ENCODE measurements at regions not wholly inside any gene's neighbourhood (a gene's known extent, or its start where the extent isn't known, plus 50 kb on each side); places are given as distances from the start of the nearest gene placed in this dataset.

DNA sequence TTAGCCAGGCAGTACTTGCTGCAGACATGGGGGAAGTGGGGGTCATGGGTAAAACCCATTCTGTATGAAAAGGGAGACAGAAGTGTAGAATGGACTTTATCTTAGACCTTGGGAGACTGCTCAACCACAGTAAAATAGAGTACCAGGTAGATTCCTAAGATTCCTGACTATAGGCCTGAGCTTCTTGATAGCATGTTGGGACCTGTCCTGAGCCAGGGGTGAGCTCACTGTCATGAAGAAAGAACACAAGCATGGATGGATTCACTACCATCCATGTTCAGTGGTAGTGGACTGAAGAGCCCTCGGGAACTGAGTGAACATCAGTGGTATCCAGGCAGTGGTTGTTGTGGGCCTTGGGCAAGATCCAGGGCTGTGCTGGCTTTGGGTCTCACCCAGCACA lies 1003.8 kb downstream of the TMTC2 start:
- no peak for DNase-seq (ENCODE audit: low read depth)
- TF ChIP-seq, protein P1, sequence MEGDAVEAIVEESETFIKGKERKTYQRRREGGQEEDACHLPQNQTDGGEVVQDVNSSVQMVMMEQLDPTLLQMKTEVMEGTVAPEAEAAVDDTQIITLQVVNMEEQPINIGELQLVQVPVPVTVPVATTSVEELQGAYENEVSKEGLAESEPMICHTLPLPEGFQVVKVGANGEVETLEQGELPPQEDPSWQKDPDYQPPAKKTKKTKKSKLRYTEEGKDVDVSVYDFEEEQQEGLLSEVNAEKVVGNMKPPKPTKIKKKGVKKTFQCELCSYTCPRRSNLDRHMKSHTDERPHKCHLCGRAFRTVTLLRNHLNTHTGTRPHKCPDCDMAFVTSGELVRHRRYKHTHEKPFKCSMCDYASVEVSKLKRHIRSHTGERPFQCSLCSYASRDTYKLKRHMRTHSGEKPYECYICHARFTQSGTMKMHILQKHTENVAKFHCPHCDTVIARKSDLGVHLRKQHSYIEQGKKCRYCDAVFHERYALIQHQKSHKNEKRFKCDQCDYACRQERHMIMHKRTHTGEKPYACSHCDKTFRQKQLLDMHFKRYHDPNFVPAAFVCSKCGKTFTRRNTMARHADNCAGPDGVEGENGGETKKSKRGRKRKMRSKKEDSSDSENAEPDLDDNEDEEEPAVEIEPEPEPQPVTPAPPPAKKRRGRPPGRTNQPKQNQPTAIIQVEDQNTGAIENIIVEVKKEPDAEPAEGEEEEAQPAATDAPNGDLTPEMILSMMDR (conservative IDR thresholded peaks at IDR 0.05; ENCODE audit: low read depth, low read length) = no peak
- H3K4me3 ChIP-seq (ENCODE audit: low read depth, low read length) = no peak overlapping the region

DNA sequence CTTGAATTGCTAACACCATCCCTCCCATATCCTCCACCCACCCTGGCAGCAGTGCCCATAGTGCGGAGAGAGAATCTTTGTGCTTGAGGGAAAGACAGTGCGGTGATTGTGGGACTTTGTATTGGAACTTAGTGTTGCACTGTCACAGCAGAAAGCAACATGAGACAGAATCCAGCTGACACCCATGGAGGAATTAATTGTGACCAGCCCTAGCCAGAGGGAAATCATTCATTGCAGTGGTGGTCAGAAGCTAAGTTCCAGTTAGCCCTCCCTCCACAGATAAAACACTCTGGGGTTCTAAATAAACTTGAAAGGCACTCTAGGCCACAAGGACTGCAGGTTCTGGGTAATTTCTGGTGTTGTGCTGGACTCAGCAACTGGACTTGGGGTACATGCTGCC lies 1002.6 kb downstream of the TMTC2 start:
- no peak for DNase-seq (ENCODE audit: low read depth)
- TF ChIP-seq, protein P1 (conservative IDR thresholded peaks at IDR 0.05; ENCODE audit: low read depth, low read length) = no peak
- no peak overlapping the region for H3K4me3 ChIP-seq (ENCODE audit: low read depth, low read length)

DNA sequence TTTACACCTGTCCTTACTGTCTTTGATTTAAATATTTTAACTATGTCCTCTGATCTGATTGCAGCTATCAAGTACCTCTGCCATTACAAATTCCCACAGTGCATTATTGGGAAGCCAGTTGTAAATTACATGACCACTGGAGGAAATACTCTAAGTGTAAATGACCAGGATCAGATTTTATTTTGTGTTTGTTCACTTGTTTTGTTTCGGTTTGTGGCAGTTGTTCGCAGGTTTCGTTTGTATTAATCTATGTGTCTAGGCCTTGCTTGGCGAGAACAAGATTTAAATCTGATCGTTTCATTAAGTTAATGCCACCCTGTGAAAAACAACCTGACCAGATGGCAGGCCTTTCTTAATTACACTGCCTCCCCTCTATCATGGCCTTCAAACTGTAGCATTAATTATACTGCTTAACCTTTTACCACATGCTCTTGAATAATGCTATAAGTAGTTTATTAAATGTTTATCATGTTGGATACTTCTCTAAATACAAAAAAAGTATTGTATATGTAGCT lies 990.1 kb downstream of the TMTC2 start:
- TF ChIP-seq, protein P1 (conservative IDR thresholded peaks at IDR 0.05; ENCODE audit: low read depth, low read length) = no peak
- H3K4me3 ChIP-seq (ENCODE audit: low read depth, low read length) = no peak overlapping the region
- no peak for DNase-seq (ENCODE audit: low read depth)

DNA sequence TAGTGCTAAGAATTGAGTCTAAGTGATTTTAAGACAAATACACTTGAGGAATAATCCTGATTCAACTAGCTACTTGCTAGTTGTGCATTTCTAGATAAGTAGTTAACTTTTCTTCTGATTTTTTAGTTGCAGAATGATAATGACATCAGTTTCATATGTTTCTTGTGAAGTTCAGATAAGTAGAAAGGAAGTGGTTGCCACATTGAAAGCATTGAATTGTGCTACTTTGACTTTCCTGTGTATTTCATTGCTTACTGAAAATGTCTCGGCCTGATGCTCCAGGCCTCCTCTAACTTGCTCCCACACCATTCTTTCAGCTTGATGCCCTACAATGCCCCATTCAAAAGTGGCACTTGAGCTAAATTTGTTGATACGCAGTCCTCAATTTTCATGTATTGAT lies 980.0 kb downstream of the TMTC2 start:
- no peak for DNase-seq (ENCODE audit: low read depth)
- TF ChIP-seq, protein P1 (conservative IDR thresholded peaks at IDR 0.05; ENCODE audit: low read depth, low read length) = no peak

DNA sequence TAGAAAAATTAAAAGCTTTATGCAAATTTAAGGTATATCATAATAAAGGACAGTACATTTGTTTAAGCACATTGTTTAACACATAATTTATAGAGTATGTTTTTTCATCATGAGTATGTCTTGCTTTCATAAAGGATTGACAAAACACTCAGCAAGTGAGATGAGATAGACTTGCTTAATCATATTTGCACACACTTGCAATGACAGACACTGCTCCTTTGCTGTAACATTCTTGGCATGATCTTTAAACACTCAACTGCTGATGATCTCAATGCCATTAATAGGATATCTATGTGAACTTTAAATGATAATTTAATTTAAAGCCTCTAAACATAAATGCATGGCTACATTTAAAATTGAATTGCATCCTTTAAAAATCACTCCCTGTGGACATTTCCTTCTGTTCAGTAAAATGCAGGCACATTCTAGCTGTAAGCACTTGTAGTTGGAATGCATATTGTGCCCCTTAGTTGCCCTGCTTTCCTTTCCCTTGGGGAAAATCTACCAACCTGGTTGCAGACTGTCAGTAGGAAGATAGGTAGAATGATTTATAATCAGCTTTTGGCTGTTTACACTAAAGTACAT lies 979.0 kb downstream of the TMTC2 start:
- H3K4me3 ChIP-seq (ENCODE audit: low read depth, low read length) = no peak overlapping the region
- no peak for DNase-seq (ENCODE audit: low read depth)
- TF ChIP-seq, protein P1 (conservative IDR thresholded peaks at IDR 0.05; ENCODE audit: low read depth, low read length) = no peak

More for the DNA sequence above, 980.0 kb downstream of the TMTC2 start:
- H3K4me3 ChIP-seq (ENCODE audit: low read depth, low read length) = no peak overlapping the region

DNA sequence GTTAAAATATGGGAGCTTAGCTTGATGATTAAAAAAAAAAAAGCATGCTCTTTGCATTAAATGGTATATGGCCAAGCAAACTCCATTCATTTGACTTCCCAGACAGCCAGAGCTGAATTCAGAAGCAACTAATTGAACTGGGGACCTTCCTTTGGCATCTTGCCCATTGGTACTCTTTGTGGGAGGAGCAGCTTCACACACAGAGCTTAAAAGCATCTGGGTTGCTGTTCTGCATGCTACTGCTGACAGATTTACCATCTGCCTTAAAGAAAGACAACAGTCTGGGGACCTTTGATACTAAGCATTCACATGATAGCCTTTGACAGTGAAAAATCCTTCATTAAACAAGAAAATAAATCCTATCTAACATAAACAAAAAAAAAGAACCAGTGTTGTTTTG lies 977.9 kb downstream of the TMTC2 start:
- no peak overlapping the region for H3K4me3 ChIP-seq (ENCODE audit: low read depth, low read length)
- DNase-seq (ENCODE audit: low read depth) = no peak
- TF ChIP-seq, protein P1 (conservative IDR thresholded peaks at IDR 0.05; ENCODE audit: low read depth, low read length) = no peak

DNA sequence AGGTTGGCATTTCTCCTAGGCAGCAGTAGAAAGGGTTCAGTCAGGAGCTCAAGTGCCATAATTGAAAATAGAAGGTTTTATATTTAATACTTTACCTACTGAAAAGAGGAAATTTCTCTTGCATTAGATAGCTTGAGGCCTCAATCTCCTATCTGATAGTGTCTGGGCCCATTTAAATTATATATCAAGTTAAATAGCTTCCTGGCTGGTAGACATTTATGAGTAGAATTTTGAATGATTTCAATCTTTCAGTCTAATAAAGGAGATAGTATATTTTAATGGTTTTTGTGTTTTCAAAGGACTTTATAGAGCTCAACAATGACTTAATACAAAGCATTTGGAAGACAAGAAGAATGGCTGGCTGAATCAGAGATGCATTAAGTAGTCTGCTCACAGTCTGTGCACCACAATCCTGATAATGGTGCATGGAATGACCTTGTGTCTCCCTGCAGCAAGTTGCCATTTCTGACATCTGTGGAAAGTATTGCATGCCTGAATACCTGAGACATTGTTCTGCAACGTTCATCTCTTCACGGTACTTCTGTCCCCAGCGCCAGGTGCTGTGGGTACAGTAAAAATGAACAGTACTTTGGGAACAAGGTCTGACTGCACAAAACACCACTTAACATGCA lies 974.1 kb downstream of the TMTC2 start:
- TF ChIP-seq, protein P1 (conservative IDR thresholded peaks at IDR 0.05; ENCODE audit: low read depth, low read length) = no peak
- H3K4me3 ChIP-seq (ENCODE audit: low read depth, low read length) = no peak overlapping the region
- no peak for DNase-seq (ENCODE audit: low read depth)

Measured in epithelial cell of proximal tubule (primary cell).